ENCODE measurements at regions not wholly inside any gene's neighbourhood (a gene's known extent, or its start where the extent isn't known, plus 50 kb on each side); places are given as distances from the start of the nearest gene placed in this dataset.

GRCh38 chr9:1221298-1221697, 171.1 kb downstream of the DMRT2 start:
- TF ChIP-seq GATA2 (IDR thresholded peaks at IDR 0.05; ENCODE audit: low read depth, low read length) (no peak), GATA3 (IDR thresholded peaks at IDR 0.05; ENCODE audit: low read depth, low read length) (no peak)
